NCI-H146 treated with DMSO at 0.1 percent for 48 hours (cell line): ENCODE measurements at regions not wholly inside any gene's neighbourhood (a gene's known extent, or its start where the extent isn't known, plus 50 kb on each side); places are given as distances from the start of the nearest gene placed in this dataset.

Experiments
- DNase-seq: peaks from one replicate; lab custom pipeline; 2025; ENCODE audit not compliant: unreplicated experiment; lab: John Stamatoyannopoulos, UW

DNA sequence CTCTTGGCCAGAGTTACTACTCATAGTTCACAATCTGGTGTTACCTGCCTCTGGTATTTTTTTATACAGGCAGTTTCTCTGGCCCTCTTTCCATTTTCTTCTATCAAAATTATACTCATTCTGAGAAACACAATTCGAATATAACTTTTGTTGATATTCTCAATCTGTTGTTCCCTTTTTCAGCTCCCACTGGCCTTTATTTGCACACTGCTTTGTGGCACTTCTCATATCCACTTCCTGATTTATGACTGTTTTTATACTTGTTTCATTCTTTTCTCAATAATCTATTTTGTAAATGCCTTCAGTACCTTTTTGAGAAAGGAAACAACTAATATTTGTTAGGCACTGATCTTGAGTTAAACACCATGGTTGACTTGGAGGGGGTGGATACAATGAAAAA is 93.8 kb upstream of the HDAC9 start:
- DNase-seq: no peak

DNA sequence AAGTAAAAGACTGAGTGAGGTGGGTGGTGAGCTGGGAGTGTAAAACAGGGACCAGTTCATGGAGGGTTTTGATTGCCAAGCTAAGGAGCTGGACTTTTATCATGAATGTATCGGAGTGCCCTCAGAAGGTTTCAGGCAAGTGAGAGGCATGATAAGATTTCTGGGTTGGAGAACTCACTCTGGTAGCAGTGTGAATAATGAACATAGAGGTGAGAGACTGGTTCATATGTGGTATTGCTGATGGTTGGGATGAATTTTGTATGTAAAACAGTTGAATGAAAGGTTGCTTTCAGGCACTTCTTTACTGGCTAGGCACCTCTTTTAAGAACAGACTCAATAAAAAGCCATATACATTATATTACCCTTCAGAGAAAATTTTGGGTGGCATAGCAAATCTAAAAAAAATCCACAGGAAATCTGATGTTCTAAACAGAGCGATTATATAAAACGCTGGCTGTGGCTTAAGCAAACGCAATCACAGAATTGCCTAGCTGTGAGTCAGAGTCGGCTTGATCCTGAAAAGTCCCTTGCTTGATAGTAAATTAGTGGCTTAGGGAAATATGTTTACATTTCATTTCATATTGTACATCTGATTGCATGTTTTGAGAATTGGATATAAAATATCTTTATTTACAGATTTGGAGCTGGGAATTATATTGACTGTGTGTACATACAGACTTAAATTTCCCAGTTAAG is 92.9 kb upstream of the HDAC9 start:
- DNase-seq: no peak

DNA sequence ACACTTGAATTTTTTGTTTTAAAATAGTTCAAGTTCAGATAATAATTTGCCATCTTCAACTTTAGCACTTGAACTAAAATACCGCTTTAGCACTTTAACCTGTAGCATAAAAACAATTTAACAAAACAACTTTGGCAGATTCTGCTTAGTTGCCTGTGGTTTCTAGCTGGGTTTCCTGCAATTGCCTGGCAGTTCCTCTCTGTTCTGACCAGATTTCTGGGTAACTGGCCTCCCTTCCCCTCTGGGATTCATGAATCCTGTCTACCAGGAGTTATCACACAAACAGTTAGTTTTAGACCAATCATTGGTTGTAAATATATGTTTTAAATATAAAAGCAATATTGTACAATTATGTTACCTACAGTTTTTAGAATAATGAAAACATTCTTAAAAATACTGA is 89.8 kb upstream of the HDAC9 start:
- no peak for DNase-seq

DNA sequence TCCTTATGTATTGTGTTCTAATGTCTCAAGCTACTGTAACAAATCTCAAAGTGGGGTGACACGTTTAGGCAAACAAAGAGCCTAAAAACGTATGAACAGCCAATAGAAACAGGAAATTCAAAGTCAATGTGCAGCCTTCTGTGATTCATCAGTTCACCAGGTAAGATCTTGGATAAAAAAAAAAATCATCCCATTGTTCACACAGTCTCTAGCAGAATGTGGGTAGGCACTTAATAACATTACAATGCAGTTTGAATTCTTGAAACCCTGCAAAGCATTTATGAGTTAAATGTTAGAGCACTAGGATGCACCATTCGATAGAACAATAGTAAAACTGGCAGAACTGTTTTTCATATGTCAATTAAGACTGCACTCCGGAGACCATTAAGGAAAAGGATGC is 88.2 kb upstream of the HDAC9 start:
- DNase-seq: no peak

DNA sequence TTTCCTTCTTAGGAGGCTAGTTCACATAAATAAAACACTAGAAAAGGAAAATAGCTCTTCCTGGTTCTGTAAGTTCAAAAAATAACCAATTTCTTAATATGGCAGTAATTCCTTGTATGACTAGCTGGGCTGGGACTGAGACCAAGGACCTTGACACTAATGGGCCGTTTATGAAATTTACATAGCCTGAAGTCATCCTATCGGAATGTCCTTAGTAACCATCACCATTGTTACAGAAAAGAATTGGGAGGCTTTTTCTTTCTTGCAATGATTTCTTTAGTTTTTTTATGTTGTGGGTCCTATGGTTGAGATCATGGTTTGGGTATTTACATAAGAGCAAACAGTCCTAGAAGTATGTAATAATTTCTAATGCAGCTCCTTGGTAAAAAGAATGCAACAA is 87.1 kb upstream of the HDAC9 start:
- DNase-seq: no peak

DNA sequence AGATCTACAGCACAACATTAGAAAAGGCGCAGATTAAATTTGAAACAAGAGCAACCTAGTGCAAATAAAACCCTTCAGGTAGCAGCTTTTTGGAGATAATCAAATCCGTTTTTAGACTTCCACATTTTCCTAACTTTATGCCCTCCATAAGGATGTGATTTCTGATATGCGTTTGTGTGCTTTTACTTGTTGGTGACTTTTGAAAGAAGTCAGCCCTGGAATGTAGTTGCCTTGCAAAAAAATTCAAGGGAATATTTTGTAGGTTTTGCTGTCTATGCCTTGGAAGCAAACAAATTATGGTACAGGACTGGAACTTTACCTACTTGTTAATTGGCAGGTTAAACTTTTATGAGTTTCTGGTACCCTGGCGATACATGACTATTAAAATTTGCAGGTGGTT is 86.7 kb upstream of the HDAC9 start:
- DNase-seq: no peak

DNA sequence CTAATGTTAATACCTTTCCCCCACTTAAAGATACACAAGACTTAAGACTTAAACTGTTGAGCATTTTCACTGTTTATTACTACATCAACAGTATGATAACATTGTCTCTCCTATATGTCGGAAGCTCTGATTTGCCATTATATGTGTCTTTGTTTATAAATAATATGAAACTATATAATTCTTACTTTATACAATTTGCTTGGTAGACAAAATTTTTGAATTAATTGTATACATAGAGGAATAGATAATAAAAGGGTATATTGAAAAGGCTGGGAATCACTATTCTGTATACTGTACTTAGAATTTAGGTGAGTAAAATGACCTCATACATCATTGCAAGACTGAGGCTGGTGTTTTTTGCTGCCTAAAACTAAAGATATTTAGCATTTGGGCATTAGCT is 82.1 kb upstream of the HDAC9 start:
- no peak for DNase-seq

DNA sequence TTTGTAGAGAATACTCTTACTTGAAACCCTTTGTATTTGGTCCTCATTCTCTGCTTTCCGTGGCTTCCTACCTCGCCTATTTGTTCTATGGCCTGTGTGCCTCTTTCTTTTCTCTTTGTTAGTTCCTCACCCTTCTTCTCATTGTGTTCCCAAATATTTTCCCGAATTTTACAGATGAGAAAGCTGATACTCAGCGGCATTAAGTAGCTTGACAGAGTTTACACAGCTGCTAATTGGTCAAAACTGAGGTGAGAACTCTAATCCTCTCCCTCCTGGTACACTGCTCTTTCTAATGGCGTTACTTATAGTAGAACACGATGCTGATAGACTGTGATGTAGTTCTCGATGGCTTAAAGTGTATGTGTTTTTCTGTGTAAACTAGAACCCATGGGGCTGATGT is 80.7 kb upstream of the HDAC9 start:
- peak; percentile 43 for DNase-seq

DNA sequence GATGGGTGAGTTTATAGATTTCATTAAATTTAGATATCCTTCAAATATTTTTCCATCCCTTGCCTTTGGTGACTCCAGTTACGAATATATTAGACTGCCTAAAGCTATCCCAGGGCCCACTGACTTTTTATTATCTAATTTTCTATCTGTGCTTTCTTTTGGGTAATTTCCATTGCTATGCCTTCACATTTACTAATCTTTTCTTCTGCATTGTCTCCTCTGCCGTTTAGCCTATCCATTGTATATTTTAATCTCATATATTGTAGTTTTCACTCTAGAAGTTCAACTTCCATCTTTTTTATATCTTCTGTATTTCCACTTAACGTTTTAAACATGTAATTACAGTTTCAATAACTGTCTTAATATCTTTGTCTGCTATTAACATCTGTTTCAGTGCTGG is 78.6 kb upstream of the HDAC9 start:
- no peak for DNase-seq

DNA sequence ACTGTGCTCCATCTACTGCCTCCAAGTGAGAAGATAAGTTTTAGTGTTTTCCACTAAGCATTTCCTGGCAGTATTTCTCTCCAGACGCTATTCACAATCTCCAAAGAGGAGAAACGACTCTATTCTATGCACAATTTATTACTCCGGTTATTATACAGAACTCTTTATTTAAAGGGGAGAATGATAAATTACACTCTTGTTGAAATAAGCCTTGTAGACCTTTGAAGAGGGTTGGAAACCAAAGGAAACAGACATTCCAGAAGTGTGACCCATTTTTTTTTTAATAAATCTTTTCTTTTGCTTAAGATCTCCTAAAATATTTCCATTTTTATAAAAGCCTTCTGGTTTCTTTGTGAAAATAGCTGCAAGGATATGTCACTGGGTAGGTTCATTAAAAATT is 76.1 kb upstream of the HDAC9 start:
- DNase-seq: no peak

DNA sequence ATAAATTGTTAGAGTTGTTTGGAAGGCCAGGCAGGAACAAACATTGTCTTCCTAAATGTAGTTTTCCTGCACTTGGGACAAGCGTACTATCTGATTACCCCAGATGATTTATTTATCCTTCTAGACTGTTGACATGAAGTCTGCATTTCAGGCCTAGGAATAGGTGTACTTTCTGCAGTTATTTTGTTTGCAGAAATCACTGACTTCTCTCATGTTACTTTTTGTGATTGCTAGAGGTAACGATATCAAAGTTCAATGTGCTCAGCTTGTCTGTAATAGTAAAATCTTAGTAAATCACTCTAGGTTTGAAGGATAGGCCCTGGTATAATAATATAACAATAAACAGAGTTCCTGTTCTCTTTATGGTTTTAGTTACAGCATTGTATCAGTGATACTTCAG is 75.4 kb upstream of the HDAC9 start:
- no peak for DNase-seq

DNA sequence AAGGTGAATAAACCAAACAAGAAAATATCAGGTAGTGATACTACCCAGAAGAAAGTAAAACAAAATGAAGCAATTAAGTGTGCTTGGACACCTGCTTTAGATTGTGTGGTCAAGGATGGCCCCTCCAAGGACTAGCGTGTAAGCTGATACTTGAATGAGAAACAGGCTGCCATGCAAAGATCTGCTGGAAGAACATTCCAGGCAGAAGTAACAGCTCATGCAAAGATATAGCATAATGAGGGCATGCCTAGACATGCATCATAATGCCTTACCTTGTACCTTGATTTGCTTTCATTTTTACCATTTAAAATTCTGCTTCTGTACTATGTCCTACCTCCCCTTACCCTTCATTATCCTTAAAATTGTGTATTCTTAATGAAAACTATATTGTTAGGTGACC is 74.8 kb upstream of the HDAC9 start:
- no peak for DNase-seq

DNA sequence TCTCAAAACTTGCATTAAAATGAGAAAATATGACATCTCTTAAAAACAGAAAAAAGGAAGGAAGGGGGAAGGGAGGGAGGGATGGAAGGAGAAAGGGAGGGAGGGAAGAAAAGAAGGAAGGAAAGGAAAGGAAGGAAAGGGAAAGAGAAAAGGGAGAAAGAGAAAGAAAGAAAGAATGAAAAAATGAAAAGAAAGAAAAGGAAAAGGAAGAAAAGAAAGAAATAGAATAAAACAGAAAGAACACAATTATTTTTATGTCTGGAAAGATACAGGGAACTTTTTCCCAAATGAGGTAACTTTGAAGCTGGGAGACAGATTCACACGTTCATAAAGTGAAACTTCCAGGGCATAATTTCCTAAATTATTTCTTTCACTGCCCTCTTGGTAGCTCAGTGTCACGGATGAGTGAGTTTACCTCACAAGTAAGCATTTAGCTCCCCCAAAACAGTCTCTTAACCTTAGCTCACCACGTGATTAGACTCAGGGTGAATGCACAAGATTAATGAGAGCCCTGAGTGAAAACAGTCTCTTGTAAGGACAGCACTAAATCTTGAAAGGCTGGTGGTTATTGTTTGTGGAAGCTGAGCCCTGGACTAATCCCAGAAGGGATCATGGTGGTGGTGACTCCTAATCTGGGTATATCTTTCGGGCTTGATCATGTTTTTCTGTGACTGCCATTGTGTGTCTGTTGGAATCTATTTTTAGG is 74.1 kb upstream of the HDAC9 start:
- no peak for DNase-seq

DNA sequence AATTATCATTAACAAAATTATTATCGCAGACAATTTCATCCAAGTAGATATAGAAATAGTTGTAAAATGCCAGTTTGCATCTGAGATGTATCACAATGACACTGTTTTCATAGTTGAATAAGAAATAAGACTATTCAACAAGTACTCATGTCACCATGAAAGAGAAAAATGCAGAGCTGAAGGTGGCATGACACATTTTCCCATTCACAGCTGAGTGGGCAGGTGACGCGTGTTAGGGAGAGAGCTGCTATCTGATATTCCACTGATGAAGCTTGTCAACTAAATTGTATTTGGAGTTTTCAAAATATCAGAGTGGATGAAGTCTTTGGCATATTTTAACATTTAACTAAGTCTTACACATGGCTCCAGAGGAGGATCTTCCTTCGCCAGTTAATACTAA is 70.3 kb upstream of the HDAC9 start:
- no peak for DNase-seq

DNA sequence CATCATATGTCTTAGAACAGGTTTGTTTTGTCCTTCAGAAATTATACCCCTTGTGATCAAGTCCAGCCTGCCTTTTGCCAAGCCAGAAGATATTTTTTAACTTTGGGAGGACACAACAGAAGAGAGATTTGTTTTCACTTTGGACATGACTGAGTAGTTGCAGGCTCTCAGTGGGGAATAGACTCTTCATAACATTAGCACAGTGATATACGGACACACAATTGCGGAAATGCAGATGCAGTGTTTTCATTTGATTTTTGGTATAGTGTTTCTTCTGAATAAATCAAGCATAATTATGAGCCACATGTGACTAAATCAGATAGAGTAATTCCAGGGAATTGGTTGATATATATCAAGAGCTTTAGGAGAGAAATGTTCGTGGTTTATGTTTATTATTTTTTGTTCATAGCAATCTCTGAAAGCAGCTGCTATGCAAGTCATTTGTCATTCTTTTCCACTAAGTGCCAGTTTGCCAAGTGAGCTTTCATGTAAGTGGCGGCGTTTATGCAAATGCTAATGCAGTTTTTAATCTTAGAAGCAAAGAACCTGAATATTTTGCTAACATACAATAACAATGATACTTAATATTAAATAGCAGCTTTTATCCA is 69.6 kb upstream of the HDAC9 start:
- no peak for DNase-seq

DNA sequence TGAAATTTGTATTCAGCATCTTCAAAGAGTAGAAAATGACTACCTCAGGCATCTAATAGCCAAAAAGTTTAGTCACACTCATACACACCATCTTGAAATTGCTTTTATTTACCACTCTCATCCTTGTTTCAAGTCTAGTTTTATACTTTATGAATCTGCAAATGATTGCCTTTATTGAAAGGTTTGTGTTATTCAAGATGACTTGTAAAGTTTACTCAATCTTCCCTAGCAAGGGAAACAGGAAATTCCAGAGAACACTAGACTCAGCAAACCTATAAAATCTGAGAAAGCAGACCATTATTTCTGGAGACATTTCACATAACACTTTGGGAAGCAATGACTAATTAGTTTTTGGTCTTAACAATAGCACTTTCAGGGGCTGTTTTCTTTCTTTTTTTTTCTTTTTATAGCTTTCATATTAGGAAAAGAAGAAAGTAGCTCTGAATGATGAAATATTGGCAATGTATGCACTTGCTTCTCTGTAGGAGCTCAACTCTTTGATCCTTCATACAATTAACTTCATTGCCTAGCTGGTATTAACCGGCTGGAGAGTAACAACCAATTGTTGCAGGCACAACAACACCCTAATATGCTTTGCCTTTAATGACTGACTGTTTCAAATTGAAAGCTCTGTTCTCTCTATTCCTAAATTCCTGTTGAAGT is 68.9 kb upstream of the HDAC9 start:
- DNase-seq: no peak

DNA sequence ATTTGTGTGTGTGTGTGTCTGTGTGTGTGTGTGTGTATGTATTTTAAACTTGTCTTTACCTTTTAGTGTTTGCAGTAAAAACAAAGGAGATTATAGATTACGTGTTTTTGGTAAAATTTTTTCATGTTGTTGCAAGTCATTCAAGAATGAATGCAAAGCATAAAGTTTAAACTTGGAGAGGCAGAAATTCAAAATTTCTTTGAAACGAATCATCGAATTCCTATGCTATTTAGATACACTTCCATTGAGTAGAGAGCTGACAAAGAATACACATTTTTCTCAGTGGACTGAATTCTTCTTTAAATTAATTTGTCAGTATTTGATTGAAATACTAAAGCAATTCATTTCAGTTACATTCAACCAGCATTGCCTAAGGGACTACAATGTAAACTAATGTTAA is 66.0 kb upstream of the HDAC9 start:
- DNase-seq: no peak

DNA sequence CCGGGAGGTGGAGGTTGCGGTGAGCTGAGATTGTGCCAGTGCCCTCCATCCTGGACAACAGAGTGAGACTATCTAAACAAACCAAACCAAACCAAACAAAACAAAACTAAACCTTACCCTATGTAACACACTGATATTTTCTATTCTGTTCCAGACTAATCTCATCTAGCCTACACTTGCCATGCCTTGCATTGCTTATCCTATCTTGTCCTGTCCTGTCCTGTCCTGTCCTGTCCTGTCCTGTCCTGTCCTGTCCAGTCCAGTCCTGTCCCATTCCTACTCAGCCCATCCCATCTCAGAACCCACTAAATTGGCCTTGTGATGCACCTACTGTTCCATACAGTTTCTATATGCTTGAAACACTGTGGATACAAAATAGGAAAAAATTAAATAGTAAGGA is 64.7 kb upstream of the HDAC9 start:
- DNase-seq: no peak

DNA sequence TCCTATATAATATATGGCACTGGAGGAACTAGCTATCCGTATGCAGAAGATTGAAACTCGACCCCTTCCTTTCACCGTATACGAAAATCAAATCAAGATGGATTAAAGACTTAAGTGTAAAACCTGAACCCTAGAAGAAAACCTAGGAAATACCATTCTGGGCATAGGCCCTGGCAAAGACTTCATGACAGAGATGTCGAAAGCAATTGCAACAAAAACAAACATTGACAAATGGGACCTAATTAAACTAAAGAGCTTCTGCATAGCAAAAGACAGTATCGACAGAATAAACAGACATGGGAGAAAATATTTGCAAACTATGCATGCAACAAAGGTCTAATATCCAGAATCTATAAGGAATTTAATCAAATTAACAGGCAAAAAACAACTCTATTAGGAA is 61.4 kb upstream of the HDAC9 start:
- no peak for DNase-seq

DNA sequence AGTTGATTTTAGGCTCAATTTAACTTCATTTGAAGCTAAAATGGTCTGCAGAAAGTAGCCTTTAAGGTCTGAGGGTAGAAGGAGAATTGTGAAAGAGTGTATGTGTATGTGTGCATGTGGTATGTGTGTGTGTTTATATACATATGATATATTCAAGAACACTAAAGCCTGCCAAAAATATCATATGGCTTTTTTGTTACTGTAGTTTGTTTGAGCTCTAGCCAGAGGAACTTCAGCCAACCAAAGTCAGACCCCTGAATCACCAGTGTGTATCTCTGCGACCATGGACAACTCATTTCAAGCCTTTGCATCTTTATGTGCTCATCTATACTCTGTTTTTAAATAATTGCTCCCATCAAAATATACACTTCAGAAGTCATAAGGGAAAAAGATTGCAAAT is 58.4 kb upstream of the HDAC9 start:
- DNase-seq: no peak

DNA sequence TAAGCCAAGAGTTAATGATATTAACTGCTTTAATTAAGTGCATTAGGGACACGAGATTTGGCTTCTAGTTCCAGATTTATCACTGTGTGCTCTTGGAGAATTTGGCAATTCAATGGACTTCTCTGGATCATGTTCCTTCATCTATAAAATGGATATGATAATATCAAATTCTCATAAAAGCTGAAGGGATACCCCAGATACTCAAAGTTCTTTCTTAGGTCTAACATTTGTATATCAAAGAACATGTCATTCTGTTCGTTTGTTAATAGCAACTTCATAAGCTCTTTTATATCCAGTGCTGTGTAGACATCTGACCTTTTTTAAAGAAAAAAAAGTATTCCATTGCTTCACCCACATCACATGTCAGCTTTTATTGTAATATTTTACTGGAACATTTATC is 54.6 kb upstream of the HDAC9 start:
- DNase-seq: no peak

DNA sequence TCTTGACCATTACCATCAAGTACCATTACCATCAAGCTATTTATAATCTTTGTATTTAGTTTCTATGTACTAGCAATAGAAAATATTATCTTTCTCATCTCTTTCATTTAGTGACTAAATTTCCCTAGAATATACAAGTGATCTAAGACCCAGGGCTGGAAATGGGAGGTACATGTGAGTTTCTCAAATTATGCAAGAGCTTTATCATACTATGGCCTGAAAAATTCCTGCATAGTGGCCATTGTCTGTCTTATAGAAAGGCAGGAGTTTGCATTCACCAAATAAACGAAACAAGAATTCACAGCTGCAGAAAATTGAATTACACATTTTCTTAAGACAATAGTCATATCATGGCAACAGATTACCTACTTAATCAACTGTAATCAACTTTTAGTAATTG is 50.7 kb upstream of the HDAC9 start:
- DNase-seq: no peak
